CD14-positive monocyte (primary cell): ENCODE measurements at regions not wholly inside any gene's neighbourhood (a gene's known extent, or its start where the extent isn't known, plus 50 kb on each side); places are given as distances from the start of the nearest gene placed in this dataset.

Experiments
- DNase-seq, 3 donors: peaks; one replicate each; pipeline ENCODE4 v3.0.0-alpha.2; 2011 to 2022
- H2AFZ ChIP-seq: 2 replicates; pipeline ENCODE4 v1.6.0; 2012; ENCODE audit warnings: mild to moderate bottlenecking, low read depth, low read length, inconsistent platforms; ENCODE audit not compliant: insufficient read depth, poor library complexity, severe bottlenecking
- H3K27ac ChIP-seq, 2 donors: 1 replicate in 1 of 2; 2 replicates in 1 of 2; pipeline ENCODE4 v1.5.1; 2012 to 2013; ENCODE audit warnings: low read length in 2 of 2, control low read depth in 1 of 2, inconsistent platforms in 1 of 2, low read depth in 1 of 2, mild to moderate bottlenecking in 1 of 2
- H3K27me3 ChIP-seq, 2 donors: one replicate each; pipeline versions ENCODE4 v1.6.0 to v1.6.1; 2011 to 2013; ENCODE audit warnings: low read length in 2 of 2; ENCODE audit not compliant: control insufficient read depth in 2 of 2, insufficient read depth in 2 of 2
- H3K36me3 ChIP-seq, 2 donors: replicated peaks in 1 of 2; 1 replicate in 1 of 2; 2 replicates in 1 of 2; pipeline versions ENCODE4 v1.5.1 to v1.6.1; 2012 to 2013; ENCODE audit warnings: low read length in 2 of 2, control low read depth in 1 of 2, inconsistent platforms in 1 of 2, mild to moderate bottlenecking in 1 of 2; ENCODE audit not compliant: insufficient read depth in 2 of 2, control insufficient read depth in 1 of 2
- H3K4me1 ChIP-seq, 2 donors: 1 replicate in 1 of 2; 2 replicates in 1 of 2; pipeline versions ENCODE4 v1.5.1 to v1.6.1; 2012 to 2013; ENCODE audit warnings: low read length in 2 of 2, control low read depth in 1 of 2, inconsistent platforms in 1 of 2, mild to moderate bottlenecking in 1 of 2, moderate library complexity in 1 of 2; ENCODE audit not compliant: insufficient read depth in 2 of 2, control insufficient read depth in 1 of 2
- H3K4me2 ChIP-seq: replicated peaks from 2 replicates; pipeline ENCODE3; 2012; ENCODE audit warnings: low read length, moderate library complexity, mild to moderate bottlenecking; ENCODE audit not compliant: poor library complexity, severe bottlenecking; ENCODE audit errors: extremely low read depth
- H3K4me3 ChIP-seq, 3 experiments: fragments of 200-600 bp in 1 of 3; sonication (generic) in 1 of 3; replicated peaks in 1 of 3; 1 replicate in 2 of 3; 2 replicates in 1 of 3; pipeline ENCODE4 v1.5.1; 2011 to 2013; ENCODE audit warnings: low read length in 3 of 3, mild to moderate bottlenecking in 3 of 3, control low read depth in 2 of 3, low read depth in 2 of 3, inconsistent platforms in 1 of 3, moderate library complexity in 1 of 3
- H3K79me2 ChIP-seq: 2 replicates; pipeline ENCODE4 v1.6.0; 2012; ENCODE audit warnings: mild to moderate bottlenecking, control low read depth, inconsistent platforms, low read length, moderate library complexity; ENCODE audit not compliant: insufficient read depth
- H3K9ac ChIP-seq: 2 replicates; pipeline ENCODE4 v1.6.0; 2017; ENCODE audit warnings: low read length, mild to moderate bottlenecking; ENCODE audit not compliant: insufficient read depth, poor library complexity, severe bottlenecking
- H3K9me3 ChIP-seq, 2 donors: replicated peaks in 1 of 2; 1 replicate in 1 of 2; 2 replicates in 1 of 2; pipeline versions ENCODE4 v1.5.1 to v1.6.1; 2012 to 2013; ENCODE audit warnings: low read length in 2 of 2, control low read depth in 1 of 2; ENCODE audit not compliant: control insufficient read depth in 1 of 2, insufficient read depth in 1 of 2
- H4K20me1 ChIP-seq: 2 replicates; pipeline ENCODE4 v1.6.0; 2012; ENCODE audit warnings: mild to moderate bottlenecking, low read length, control low read depth, moderate library complexity; ENCODE audit not compliant: insufficient read depth
- H3K27ac Mint-ChIP-seq, 7 donors: one replicate each; pipeline ENCODE4 v1.8.0; 2020; ENCODE audit warnings: mild to moderate bottlenecking in 7 of 7, mixed read lengths in 7 of 7, moderate library complexity in 6 of 7, inconsistent platforms in 2 of 7
- H3K27me3 Mint-ChIP-seq, 3 donors: one replicate each; pipeline ENCODE4 v1.8.0; 2021 to 2022; ENCODE audit warnings: low read depth in 3 of 3, mild to moderate bottlenecking in 3 of 3, mixed read lengths in 3 of 3, moderate library complexity in 3 of 3, inconsistent platforms in 1 of 3
- H3K36me3 Mint-ChIP-seq, 2 donors: one replicate each; pipeline ENCODE4 v1.8.0; 2020; ENCODE audit warnings: mixed read lengths in 2 of 2, inconsistent platforms in 1 of 2, mild to moderate bottlenecking in 1 of 2
- H3K4me1 Mint-ChIP-seq: one replicate; pipeline ENCODE4 v1.8.0; 2020; ENCODE audit warnings: mild to moderate bottlenecking, mixed read lengths
- H3K4me3 Mint-ChIP-seq, 2 donors: one replicate each; pipeline ENCODE4 v1.8.0; 2020; ENCODE audit warnings: mild to moderate bottlenecking in 2 of 2, mixed read lengths in 2 of 2, moderate library complexity in 1 of 2
- H3K9me3 Mint-ChIP-seq, 7 donors: one replicate each; pipeline ENCODE4 v1.8.0; 2020 to 2022; ENCODE audit warnings: mixed read lengths in 7 of 7, mild to moderate bottlenecking in 6 of 7, moderate library complexity in 6 of 7, inconsistent platforms in 2 of 7
- WGBS: methylation state at CpG from one replicate; pipeline ENCODE4 v1.1.5; 2013; ENCODE audit warnings: missing lambda C conversion rate; ENCODE audit not compliant: insufficient coverage; 5-methylcytosine and 5-hydroxymethylcytosine counted together
- intact Hi-C, 2 donors: fragments of 100-400 bp; cut with micrococcal nuclease; formaldehyde crosslinking; loops; one replicate each; pipeline versions ENCODE4 v1.15.0 to v1.15.1; 2023
- TF ChIP-seq, protein P1 (sequence below): fragments of 200-600 bp; IDR thresholded peaks from one replicate; pipeline ENCODE4 v1.8.0; 2022; ENCODE audit warnings: antibody characterized with exemption, mild to moderate bottlenecking

DNA sequence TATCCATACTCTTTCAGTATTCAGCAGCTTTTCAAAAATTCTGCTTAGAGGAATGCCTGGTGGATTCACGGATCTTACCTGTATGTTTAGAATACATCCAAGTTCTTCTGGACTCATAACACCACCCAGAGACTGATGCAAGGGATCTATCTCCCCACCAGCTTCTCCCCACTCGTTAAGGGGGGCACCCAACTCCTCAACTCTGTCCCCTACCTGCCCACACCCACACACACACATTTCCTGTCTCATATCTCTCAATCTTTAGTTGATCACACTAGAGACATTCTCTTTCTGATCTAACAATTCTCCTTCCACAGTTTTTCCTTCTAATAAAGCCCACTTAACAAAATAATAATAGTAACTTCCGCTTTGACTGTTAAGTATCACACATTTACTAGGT, 110.1 kb downstream of the DLEU7 start:
- H2AFZ ChIP-seq: no peak overlapping the region
- no peak overlapping the region for H3K4me3 Mint-ChIP-seq
- peaks cover 5 to 6% of the 10 kb centered on the region in 2 donors for H3K36me3 Mint-ChIP-seq
- H3K9me3 Mint-ChIP-seq: peaks cover 5 to 15% (median 11%) of the 10 kb centered on the region in 7 donors
- peak overlapping the region in 1 of 7 donors; percentile 5 for H3K27ac Mint-ChIP-seq
- H3K4me2 ChIP-seq: no peak overlapping the region
- H3K4me1 ChIP-seq: no peaks in the 10 kb centered on the region
- no peaks in the 10 kb centered on the region for H3K79me2 ChIP-seq
- no peak overlapping the region for H3K4me3 ChIP-seq
- no peak overlapping the region for H3K27ac ChIP-seq
- no peak overlapping the region for H3K9ac ChIP-seq
- H3K27me3 Mint-ChIP-seq: no peaks in the 10 kb centered on the region
- H3K36me3 ChIP-seq: no peaks in the 10 kb centered on the region
- TF ChIP-seq, protein P1, sequence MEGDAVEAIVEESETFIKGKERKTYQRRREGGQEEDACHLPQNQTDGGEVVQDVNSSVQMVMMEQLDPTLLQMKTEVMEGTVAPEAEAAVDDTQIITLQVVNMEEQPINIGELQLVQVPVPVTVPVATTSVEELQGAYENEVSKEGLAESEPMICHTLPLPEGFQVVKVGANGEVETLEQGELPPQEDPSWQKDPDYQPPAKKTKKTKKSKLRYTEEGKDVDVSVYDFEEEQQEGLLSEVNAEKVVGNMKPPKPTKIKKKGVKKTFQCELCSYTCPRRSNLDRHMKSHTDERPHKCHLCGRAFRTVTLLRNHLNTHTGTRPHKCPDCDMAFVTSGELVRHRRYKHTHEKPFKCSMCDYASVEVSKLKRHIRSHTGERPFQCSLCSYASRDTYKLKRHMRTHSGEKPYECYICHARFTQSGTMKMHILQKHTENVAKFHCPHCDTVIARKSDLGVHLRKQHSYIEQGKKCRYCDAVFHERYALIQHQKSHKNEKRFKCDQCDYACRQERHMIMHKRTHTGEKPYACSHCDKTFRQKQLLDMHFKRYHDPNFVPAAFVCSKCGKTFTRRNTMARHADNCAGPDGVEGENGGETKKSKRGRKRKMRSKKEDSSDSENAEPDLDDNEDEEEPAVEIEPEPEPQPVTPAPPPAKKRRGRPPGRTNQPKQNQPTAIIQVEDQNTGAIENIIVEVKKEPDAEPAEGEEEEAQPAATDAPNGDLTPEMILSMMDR: no peak
- WGBS: 82% methylated on average over 2 of the region's 3 CpGs
- H3K4me1 Mint-ChIP-seq: peaks cover 3% of the 10 kb centered on the region
- DNase-seq: no peak
- peaks cover 3 to 6% of the 10 kb centered on the region in 2 donors for H3K9me3 ChIP-seq
- H3K27me3 ChIP-seq: no peaks in the 10 kb centered on the region
- H4K20me1 ChIP-seq: no peaks in the 10 kb centered on the region
- intact Hi-C loops: no loop called here

DNA sequence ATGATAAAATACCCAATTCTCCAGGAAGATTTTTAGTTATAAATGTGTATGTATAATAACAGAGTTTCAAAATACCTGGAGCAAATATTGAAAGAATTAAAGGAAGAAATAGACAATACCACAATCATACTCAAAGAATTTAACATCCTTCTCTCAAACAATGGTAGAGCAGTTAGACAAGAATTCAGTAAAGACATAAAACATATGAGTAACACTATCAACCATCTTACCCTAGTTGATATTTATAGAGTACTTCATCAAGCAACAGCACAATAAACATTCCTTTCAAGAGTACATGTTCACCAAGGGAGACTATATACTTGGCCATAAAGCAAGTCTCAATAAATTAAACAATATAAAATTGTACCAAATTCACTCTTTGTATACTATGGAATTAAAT, 108.4 kb downstream of the DLEU7 start:
- no peak overlapping the region for H3K9ac ChIP-seq
- no peaks in the 10 kb centered on the region for H3K36me3 ChIP-seq
- peaks cover under 1 to 6% of the 10 kb centered on the region in 2 donors for H3K36me3 Mint-ChIP-seq
- H3K4me1 Mint-ChIP-seq: peaks cover 3% of the 10 kb centered on the region
- H3K27me3 ChIP-seq: no peaks in the 10 kb centered on the region
- H2AFZ ChIP-seq: no peak overlapping the region
- no peak overlapping the region for H3K27ac ChIP-seq
- no peak overlapping the region for H3K27ac Mint-ChIP-seq
- H3K4me1 ChIP-seq: no peaks in the 10 kb centered on the region
- peaks cover 3 to 6% of the 10 kb centered on the region in 2 donors for H3K9me3 ChIP-seq
- TF ChIP-seq, protein P1: no peak
- H3K79me2 ChIP-seq: no peaks in the 10 kb centered on the region
- H4K20me1 ChIP-seq: no peaks in the 10 kb centered on the region
- no peaks in the 10 kb centered on the region for H3K27me3 Mint-ChIP-seq
- no peak overlapping the region for H3K4me2 ChIP-seq
- peaks cover 0 to 9% (median 6%) of the 10 kb centered on the region in 7 donors for H3K9me3 Mint-ChIP-seq
- H3K4me3 Mint-ChIP-seq: no peak overlapping the region
- no peak for DNase-seq
- intact Hi-C loops: no loop called here
- H3K4me3 ChIP-seq: no peak overlapping the region
